WI38 (cell line): ENCODE measurements at regions not wholly inside any gene's neighbourhood (a gene's known extent, or its start where the extent isn't known, plus 50 kb on each side); places are given as distances from the start of the nearest gene placed in this dataset.

Experiments used
- H3K4me3 ChIP-seq: 2 replicates; pipeline ENCODE4 v1.5.1; 2011; ENCODE audit warnings: low read depth, mild to moderate bottlenecking, control low read depth, low read length
- CTCF ChIP-seq: IDR thresholded peaks from 2 replicates; pipeline ENCODE4 v1.5.1; 2012; ENCODE audit warnings: low read depth, mild to moderate bottlenecking, control low read depth, low read length

DNA sequence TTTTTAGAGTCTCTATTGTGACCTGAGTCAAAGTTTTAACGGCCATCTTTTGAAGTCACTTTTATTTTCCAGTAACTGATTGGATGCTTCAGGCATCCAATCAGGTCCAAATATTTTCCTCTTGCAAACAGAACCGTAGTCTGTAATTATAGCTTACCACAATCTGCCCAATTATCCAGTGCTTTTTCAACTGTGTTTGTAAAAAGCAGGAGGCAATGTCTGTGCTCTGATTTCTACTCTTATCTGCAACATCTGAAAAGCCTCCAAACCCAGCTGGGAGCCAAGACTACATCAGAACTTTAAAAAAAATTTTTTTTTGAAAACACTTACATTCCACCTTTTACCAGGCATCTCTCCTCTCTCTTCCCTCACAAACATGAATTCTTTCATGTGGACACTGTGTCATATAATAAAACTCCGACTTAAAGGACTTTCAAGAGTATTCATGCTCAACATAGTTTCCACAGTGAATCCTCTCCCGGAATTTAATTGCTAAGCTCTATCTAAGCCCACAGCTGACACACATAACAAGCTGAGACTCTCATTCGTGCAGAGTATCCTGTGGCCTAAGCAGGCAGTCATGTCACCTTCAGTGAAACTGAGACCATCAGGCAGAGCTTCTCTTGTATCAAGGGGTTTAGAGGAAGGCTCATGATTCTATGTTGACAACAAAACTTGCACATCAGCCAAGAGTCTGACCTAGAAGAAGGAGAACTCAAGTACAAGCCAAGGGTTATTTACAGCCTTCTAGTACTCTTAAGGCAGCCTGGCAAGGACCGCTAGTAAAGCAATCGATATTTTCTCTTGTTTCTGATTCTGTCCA lies 272.7 kb downstream of the TLE1 start:
- no peak overlapping the region for H3K4me3 ChIP-seq
- no peak for TF ChIP-seq CTCF

DNA sequence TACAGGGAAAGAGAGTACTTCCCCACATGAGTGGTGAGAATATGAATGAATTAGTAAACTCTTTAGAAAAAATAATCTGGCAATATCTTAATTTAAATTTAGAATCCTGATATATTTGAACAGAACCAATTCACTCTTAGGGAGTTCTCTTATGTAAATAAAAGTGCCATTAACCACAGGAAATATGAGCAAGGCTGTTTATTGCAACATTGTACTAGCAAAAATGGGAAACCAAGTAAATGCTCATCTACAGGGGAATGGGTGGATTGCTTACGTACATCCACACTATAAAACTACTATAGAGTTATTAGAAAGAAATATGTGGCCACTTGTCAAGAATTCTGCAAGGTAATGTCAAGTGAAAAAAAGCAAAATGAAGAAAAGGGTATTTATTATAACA lies 274.5 kb downstream of the TLE1 start:
- H3K4me3 ChIP-seq = no peak overlapping the region
- TF ChIP-seq CTCF = no peak

DNA sequence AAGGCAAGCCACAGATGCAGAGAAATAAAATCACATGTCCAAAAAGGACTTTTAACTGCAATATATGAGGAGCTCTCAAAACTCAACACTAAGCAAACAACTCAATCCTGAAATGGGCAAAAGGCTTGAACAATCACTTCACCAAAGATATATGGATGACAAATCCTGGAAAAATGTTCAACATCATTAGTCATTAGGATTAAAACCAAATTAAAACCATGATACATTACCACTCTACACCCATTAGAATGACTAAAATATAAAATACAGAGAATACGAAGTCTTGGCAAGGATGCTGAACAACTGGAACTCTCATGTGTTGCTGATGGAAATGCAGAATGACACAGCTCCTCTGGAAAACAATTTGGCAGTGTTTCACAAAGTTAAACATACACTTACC lies 277.4 kb downstream of the TLE1 start:
- TF ChIP-seq CTCF = no peak
- H3K4me3 ChIP-seq = no peak overlapping the region

GRCh38 chr9:81410201-81410600 lies 279.1 kb downstream of the TLE1 start:
- H3K4me3 ChIP-seq = peak overlapping the region; percentile 49
- TF ChIP-seq CTCF = no peak

DNA sequence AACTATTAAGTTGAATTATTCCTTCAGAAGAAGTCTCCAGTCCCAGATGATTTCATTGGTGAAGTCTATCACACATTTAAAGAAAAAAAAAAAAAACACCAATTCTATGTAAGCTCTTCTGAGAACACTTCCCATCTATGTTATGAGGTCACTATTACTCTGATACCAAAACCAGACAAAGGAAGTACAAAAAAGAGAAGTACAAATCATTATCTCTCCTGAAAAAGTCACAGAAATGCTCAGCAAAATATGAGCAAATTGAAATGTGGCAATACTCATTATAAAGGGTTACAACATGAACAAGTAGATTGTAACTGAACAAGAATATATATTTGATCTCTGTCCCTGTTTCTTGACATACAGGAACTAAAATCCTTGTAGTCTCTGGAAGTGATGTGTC lies 280.4 kb downstream of the TLE1 start:
- no peak overlapping the region for H3K4me3 ChIP-seq

DNA sequence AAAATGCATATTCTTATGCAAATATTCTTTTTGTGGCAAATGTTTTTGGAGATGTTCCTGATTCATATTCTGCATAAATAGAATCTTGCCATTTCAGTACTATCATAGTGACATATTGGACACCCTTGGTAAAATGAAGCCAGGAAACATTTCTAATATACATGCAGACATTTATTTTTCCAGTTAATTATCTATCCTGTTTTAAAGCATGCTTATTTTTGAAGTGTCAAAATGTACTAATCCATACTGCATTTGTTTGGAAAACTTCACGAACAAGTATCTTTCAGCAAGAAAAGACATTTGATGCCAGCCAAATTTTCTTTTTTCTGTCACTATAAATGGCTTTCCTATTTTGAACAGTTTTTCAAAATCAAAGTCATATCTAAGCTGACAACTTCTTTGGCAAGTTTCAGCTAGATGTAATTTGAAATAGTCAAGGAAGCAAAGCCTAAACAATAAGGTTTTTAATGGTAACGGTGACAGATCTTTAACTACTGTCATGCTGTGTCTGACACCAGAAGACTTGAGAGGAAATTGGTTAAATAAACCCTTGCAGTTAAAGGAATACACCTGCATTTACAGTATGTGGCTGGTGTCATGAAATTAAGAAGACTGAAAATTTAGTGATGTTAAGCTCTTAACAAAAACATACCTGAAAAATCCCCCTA lies 284.3 kb downstream of the TLE1 start:
- no peak overlapping the region for H3K4me3 ChIP-seq
- no peak for TF ChIP-seq CTCF

More for the DNA sequence above, 280.4 kb downstream of the TLE1 start:
- no peak for TF ChIP-seq CTCF
